ENCODE measurements at regions not wholly inside any gene's neighbourhood (a gene's known extent, or its start where the extent isn't known, plus 50 kb on each side); places are given as distances from the start of the nearest gene placed in this dataset.
"Not testable (repeated sequence)": the region's sequence is repeated elsewhere in the genome, so short reads cannot be mapped to it uniquely, and the experiment has no call there.

- DNase-seq = no peak
These were observed 280.5 kb downstream of the TLL1 start for GRCh38 chr4:166153548-166153947.

- no peak for DNase-seq
These were observed 289.3 kb downstream of the TLL1 start for GRCh38 chr4:166162327-166162726.

DNA sequence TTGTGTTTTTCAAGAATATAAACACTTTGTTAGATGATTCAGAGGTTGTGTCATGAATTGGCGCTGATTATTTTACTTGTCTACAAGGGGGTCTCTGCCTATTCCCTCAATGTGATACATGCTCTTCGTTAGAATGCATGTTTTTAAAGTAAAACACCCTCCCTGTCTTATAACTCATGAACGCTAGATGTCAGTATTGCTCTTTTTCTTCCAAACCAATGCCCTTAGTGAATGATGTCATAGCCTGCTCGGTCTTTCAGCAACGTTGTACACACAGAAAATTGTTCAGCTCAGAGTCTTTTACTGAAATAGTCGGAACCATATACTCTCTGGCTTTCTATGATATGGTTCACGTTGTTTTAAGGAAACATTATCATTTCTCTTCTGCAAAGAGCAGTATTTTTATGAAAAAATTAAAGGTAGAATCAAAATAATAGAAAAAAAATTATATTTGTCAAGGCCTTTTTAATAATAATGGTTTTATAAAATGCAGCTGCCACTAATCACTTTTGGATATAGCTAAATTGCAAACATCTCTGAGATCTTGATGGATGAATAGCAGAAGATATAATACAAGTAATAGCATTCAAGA lies 292.9 kb downstream of the TLL1 start:
- peak; percentile 19 for DNase-seq

DNA sequence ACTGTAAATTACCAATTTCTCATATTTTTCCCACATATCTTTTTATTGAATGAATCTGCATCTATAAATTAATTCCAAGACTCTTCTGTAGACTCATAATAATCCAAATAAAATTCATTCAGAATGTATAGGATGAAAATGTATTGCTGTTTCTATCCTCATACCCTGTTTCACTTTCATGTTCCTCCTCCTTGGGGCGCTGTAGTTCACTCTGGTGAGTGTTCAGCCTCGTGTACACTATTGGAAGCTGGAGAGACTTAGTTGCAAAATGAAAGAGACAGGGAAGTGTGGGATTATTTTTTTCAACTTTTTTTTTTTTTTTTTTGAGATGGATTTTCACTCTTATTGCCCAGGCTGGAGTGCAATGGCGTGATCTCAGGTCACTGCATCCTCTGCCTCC lies 296.1 kb downstream of the TLL1 start:
- no peak for DNase-seq

GRCh38 chr4:166172619-166173018 lies 299.6 kb downstream of the TLL1 start:
- DNase-seq = no peak

DNA sequence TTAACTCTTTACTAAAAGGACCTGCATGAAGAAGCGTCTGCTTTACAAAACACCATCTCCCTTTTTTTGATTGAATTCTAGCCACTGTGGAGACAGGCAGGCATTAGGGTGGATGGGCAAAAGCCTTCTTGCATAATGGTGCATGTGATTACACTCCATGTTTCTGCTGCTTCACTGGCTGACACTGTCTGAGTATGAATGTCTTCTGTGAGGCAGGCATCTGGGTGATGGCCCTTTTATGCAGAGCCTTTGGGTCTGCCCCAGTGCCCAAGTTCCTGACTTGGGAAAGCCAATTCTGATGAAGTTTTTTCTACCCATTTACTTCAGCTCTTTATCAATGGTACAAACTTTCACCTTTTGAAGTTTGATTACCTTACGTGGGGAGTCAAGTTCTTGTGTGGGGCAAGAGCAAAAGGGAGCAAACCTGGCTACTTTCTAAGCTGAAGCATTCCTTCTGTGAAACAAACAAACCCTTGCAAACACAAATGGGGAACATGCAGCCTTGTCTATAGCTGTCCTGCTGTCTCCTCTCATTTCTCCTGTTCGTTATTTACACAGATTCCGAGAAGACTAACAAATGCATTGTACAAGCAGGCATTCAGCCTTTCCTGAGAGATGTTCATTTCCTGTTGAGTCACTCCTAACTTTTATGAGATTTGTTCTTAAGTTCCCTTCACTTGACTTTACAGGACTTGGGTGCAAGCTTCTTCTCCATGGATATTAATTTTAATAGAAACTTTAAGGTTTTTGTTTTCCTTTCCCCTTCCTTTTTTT lies 301.9 kb downstream of the TLL1 start:
- DNase-seq = no peak

- DNase-seq = no peak
These were observed 309.1 kb downstream of the TLL1 start for GRCh38 chr4:166182145-166182544.

GRCh38 chr4:166195101-166195500 lies 322.1 kb downstream of the TLL1 start:
- no peak for DNase-seq

DNA sequence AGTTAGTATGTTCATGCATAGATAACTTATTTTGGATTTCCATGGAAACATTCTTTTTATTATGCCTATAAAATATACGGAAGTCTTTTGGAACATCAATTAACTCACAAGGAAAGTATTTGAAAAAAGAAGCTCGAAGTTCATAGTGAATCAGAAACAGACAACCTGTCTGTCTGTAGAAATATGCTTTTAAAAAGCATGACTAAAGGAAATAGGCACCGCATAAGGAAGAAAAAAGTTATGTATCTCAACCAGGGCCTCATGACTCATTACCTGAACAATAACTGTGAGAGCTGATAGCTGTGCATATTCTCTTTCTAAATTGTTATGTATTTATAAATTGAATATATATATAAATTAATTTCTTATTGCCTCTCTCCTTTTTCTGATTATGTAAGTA lies 324.1 kb downstream of the TLL1 start:
- no peak for DNase-seq

- no peak for DNase-seq
These were observed 325.0 kb downstream of the TLL1 start for GRCh38 chr4:166198041-166198440.

DNA sequence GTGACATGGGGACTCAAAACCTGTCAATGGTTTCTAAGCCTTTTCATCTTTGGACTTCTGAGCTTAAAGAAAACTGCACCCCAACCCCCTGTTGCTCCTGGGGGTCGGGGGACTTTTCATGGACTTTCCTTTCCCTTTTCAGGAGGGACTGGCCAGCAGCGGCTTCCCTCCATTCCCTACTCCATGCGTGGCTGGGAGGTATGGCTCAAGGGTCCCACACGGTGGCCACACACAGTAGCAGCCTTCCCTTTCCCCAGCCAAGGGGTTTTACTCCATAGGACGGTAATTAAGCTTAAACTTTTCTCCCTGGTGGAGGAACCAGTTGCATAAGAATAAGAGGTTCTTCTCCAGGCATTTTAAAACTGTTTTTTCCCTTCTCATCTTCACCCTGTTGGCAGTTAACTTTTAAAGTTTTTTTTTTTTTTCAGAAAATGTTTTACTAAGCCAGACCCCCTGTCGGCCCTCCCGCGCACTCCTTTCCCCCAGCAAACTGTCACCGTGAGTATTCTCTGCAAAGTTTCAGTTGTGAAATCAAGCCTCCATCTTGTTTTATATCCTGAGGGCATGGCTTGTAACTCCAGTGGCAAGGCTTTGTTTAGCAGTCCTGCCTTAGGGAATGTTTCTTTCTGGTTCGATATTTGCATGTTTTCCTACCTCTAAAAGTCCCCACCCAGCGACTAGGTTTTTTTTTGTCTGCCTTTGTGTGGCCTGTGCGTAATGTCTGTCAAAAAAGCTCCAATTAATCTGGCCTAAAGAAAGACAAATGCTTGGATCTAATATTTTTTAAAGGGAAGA lies 325.7 kb downstream of the TLL1 start:
- no peak for DNase-seq

DNA sequence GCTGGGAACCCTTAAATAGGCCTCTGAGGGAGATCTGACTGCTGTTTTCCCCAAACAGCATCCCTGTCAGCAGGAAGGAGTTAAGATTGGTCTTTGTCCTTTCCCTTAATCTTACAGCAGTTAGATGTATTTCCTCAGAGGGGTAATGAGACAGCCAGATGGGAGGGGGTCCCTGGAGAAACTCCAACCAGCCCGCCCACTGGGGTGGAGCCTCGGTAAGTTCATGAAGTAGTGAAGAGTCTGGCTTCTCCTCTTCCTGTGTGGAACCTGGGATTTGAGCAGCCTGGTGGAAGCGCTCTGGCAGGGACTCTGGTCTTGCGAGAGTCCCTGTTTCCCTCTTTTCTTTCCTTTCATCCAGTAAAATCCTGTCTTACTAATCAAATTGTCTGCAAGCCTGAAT lies 330.0 kb downstream of the TLL1 start:
- DNase-seq = no peak

GRCh38 chr4:166212326-166212725 lies 339.3 kb downstream of the TLL1 start:
- DNase-seq = not testable (repeated sequence)

DNA sequence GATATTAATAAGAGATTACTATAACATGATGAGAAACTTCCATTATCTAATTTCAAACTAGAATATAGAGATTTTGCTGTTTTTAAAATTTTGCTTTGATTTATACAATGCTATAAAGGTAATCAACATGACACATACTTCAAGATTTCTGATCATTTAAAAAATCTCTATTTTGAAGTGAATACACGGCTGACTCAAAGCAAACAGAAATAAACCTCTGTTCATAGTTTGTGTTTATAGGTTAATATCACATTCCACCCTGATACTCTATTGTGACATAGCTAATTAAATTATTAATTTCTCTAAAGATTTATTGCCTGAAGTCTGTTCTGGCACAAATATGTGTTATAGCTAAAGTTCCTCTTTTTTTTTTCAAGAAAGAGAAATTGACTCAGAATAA lies 349.2 kb downstream of the TLL1 start:
- no peak for DNase-seq

GRCh38 chr4:166228112-166228511 lies 355.1 kb downstream of the TLL1 start:
- no peak for DNase-seq

DNA sequence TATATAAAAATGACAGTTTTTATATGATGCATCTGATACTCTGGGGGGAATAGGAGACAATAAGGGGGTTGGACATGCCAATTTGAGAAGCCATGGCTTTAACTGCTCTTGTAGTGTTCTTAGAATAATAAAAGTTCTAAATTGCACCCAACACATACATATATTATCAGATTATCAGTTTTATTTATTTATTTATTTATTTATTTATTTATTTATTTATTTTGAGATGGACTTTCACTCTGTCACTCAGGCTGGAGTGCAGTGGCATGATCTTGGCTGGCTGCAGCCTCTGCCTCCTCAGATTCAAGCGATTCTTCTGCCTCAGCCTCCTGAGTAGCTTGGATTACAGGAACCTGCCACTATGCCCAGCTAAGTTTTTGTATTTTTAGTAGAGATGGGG lies 356.8 kb downstream of the TLL1 start:
- no peak for DNase-seq

DNA sequence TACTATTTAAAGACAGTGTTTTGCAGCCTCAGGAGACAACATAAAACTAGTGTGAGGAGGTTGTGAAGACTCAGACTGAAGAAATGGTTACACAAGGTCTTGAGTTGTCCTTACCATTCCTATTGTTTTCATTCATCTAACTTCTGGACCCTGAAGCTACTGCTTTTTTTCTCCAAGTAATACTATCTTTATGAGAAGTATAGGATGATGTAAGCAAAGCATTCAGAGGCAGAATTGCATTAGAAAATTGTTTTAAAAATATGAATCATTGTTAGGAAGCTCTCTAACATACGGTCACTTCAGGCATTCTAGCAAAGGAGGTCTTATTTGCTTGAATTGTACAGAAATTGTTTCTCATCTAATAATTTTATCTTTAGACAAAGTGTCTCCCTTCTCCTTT lies 357.8 kb downstream of the TLL1 start:
- DNase-seq = no peak

DNA sequence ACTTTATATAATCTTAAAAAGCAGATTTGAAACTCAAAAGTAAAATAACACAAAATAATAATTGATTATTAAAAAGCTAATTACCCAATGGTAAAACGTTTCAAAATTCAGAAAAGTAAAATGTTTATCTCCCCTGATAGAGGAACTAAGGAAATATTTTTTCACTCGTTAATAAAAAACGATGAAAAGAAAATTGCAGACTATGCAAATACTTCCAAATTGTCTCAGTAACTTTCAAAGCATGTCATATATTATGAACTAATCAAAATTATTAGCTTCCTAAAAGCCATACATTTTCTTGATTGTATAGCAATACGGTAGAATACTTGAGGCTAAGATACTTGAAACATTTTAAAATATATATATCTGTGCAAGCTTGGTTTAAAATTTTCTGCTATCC lies 366.3 kb downstream of the TLL1 start:
- DNase-seq = no peak

DNA sequence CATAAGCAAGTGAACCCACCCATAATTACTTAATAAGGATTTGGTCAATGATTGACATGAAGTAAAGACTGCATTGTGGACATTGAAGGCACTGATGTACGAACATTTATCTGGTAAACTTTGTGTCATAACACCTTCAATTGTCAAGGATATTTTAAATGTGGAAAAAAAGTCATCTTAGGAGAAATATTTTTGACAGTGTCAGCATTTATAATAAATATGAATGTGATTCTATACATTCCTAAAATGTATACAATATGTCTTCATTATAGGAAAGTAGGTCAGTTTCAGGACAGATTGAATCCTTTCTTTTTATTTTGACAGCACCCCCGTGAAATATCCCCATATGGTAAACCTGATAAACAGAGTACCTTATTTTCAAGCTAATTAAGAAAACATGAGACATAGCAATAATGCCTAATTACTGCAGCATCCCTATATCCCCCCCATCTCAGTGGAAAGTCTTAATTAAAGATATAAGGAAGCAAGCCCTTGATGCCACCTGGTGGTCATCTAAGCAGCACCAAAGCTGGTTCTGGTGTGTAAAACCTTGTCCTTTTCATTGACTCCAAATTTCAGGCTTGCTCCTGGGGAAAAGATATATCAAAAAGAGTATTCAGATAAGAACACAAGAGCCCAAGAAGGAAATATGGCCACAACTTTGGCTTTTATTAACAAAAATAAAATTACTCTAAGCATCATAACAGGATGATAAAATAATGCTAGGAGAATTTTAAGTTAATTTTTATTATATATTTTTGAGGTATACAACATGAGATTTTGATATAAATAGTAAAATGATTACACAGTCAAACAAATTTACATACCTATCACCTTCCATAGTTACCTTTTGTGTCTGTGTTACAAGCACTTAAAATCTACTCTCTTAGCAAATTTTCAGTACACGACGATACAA lies 379.7 kb downstream of the TLL1 start:
- DNase-seq = no peak

- no peak for DNase-seq
These were observed 384.2 kb downstream of the TLL1 start for GRCh38 chr4:166257276-166257675.

DNA sequence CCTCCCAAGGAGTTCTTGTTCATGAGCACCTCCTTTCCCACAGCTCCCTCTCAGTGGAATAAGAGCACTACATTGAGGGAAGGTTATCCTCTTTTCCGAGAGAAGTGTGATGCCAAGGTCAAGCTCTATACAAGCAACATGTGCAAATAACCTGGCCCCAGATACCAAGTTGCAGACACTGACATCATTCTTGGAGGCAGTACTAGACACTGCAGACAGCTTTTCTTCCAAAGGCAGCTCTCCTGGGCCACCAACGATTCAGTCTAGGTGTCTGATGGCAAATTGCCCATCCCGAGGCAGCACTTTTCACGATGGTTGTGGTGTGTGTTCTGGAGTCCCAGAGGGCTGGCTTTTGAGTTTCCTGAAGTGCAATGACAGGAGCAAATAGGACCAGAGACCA lies 384.9 kb downstream of the TLL1 start:
- DNase-seq = no peak

- DNase-seq = no peak
These were observed 386.0 kb downstream of the TLL1 start for GRCh38 chr4:166259081-166259480.

Measured in right kidney (tissue), 1 donor.